ENCODE measurements at regions not wholly inside any gene's neighbourhood (a gene's known extent, or its start where the extent isn't known, plus 50 kb on each side); places are given as distances from the start of the nearest gene placed in this dataset.
A peak's percentile ranks its signal among the peaks of the same experiment; 100 is the strongest.

- Histone ChIP-seq H3K27me3 (ENCODE audit: low read length) (no peaks in the 10 kb centered on the region), H3K36me3 (ENCODE audit: insufficient read depth, low read length) (no peaks in the 10 kb centered on the region), H3K4me2 (ENCODE audit: low read depth, low read length, poor library complexity, severe bottlenecking) (no peak overlapping the region), H3K4me3 (ENCODE audit: low read length) (no peak overlapping the region), H3K9me2 (replicated peaks; ENCODE audit: insufficient read depth, low read length) (no peaks in the 10 kb centered on the region), H2AFZ (ENCODE audit: low read length) (no peak overlapping the region), H3K9me3 (ENCODE audit: low read length) (no peaks in the 10 kb centered on the region), H3K4me1 (ENCODE audit: low read length) (no peaks in the 10 kb centered on the region), H3K27ac (ENCODE audit: low read length) (no peak overlapping the region), H4K20me1 (ENCODE audit: insufficient read depth, low read depth, low read length) (no peaks in the 10 kb centered on the region), H3K79me2 (ENCODE audit: low read length) (no peaks in the 10 kb centered on the region), H3K9ac (ENCODE audit: low read length) (no peak overlapping the region)
- no peak for DNase-seq
Measured at GRCh38 chr6:149135809-149136208, 181.7 kb upstream of the TAB2 start.

- no peak overlapping the region for H3K27ac ChIP-seq (ENCODE audit: low read length)
- no peak overlapping the region for H3K4me3 ChIP-seq (ENCODE audit: low read length)
- no peaks in the 10 kb centered on the region for H3K4me1 ChIP-seq (ENCODE audit: low read length)
- no peak overlapping the region for H3K4me2 ChIP-seq (ENCODE audit: low read depth, low read length, poor library complexity, severe bottlenecking)
- no peaks in the 10 kb centered on the region for H3K79me2 ChIP-seq (ENCODE audit: low read length)
- H3K9me2 ChIP-seq (replicated peaks; ENCODE audit: insufficient read depth, low read length) = no peaks in the 10 kb centered on the region
- no peaks in the 10 kb centered on the region for H3K27me3 ChIP-seq (ENCODE audit: low read length)
- H4K20me1 ChIP-seq (ENCODE audit: insufficient read depth, low read depth, low read length) = no peaks in the 10 kb centered on the region
- no peaks in the 10 kb centered on the region for H3K36me3 ChIP-seq (ENCODE audit: insufficient read depth, low read length)
- H2AFZ ChIP-seq (ENCODE audit: low read length) = no peak overlapping the region
- DNase-seq = no peak
- H3K9me3 ChIP-seq (ENCODE audit: low read length) = no peaks in the 10 kb centered on the region
- H3K9ac ChIP-seq (ENCODE audit: low read length) = no peak overlapping the region
Measured at GRCh38 chr6:149136273-149136912, 181.1 kb upstream of the TAB2 start.

- no peaks in the 10 kb centered on the region for H3K4me1 ChIP-seq (ENCODE audit: low read length)
Measured at GRCh38 chr6:149136913-149137286, 180.6 kb upstream of the TAB2 start.

GRCh38 chr6:149137594-149137993 is 179.9 kb upstream of the TAB2 start:
- H3K79me2 ChIP-seq (ENCODE audit: low read length) = no peaks in the 10 kb centered on the region
- H3K4me3 ChIP-seq (ENCODE audit: low read length) = no peak overlapping the region
- no peaks in the 10 kb centered on the region for H3K9me2 ChIP-seq (replicated peaks; ENCODE audit: insufficient read depth, low read length)
- no peaks in the 10 kb centered on the region for H3K4me1 ChIP-seq (ENCODE audit: low read length)
- no peak overlapping the region for H3K9ac ChIP-seq (ENCODE audit: low read length)
- H3K9me3 ChIP-seq (ENCODE audit: low read length) = no peaks in the 10 kb centered on the region
- no peak for DNase-seq
- H3K27me3 ChIP-seq (ENCODE audit: low read length) = no peaks in the 10 kb centered on the region
- no peak overlapping the region for H2AFZ ChIP-seq (ENCODE audit: low read length)
- H3K36me3 ChIP-seq (ENCODE audit: insufficient read depth, low read length) = no peaks in the 10 kb centered on the region
- no peak overlapping the region for H3K4me2 ChIP-seq (ENCODE audit: low read depth, low read length, poor library complexity, severe bottlenecking)
- no peaks in the 10 kb centered on the region for H4K20me1 ChIP-seq (ENCODE audit: insufficient read depth, low read depth, low read length)
- H3K27ac ChIP-seq (ENCODE audit: low read length) = no peak overlapping the region

More at GRCh38 chr6:149136913-149137286, 180.6 kb upstream of the TAB2 start:
- no peak overlapping the region for H3K4me3 ChIP-seq (ENCODE audit: low read length)
- DNase-seq = no peak
- no peaks in the 10 kb centered on the region for H3K27me3 ChIP-seq (ENCODE audit: low read length)
- no peak overlapping the region for H3K4me2 ChIP-seq (ENCODE audit: low read depth, low read length, poor library complexity, severe bottlenecking)
- no peak overlapping the region for H2AFZ ChIP-seq (ENCODE audit: low read length)
- no peaks in the 10 kb centered on the region for H4K20me1 ChIP-seq (ENCODE audit: insufficient read depth, low read depth, low read length)
- no peak overlapping the region for H3K9ac ChIP-seq (ENCODE audit: low read length)
- H3K36me3 ChIP-seq (ENCODE audit: insufficient read depth, low read length) = no peaks in the 10 kb centered on the region
- H3K9me3 ChIP-seq (ENCODE audit: low read length) = no peaks in the 10 kb centered on the region
- H3K9me2 ChIP-seq (replicated peaks; ENCODE audit: insufficient read depth, low read length) = no peaks in the 10 kb centered on the region
- H3K27ac ChIP-seq (ENCODE audit: low read length) = no peak overlapping the region
- H3K79me2 ChIP-seq (ENCODE audit: low read length) = no peaks in the 10 kb centered on the region

GRCh38 chr6:149138089-149138488 is 179.4 kb upstream of the TAB2 start:
- H3K4me1 ChIP-seq (ENCODE audit: low read length) = no peaks in the 10 kb centered on the region
- no peaks in the 10 kb centered on the region for H3K9me3 ChIP-seq (ENCODE audit: low read length)
- H3K27ac ChIP-seq (ENCODE audit: low read length) = no peak overlapping the region
- no peak for DNase-seq
- no peak overlapping the region for H3K4me3 ChIP-seq (ENCODE audit: low read length)
- H3K9ac ChIP-seq (ENCODE audit: low read length) = no peak overlapping the region
- no peaks in the 10 kb centered on the region for H3K9me2 ChIP-seq (replicated peaks; ENCODE audit: insufficient read depth, low read length)
- no peak overlapping the region for H2AFZ ChIP-seq (ENCODE audit: low read length)
- no peaks in the 10 kb centered on the region for H3K27me3 ChIP-seq (ENCODE audit: low read length)
- no peaks in the 10 kb centered on the region for H4K20me1 ChIP-seq (ENCODE audit: insufficient read depth, low read depth, low read length)
- no peaks in the 10 kb centered on the region for H3K79me2 ChIP-seq (ENCODE audit: low read length)
- H3K4me2 ChIP-seq (ENCODE audit: low read depth, low read length, poor library complexity, severe bottlenecking) = no peak overlapping the region
- no peaks in the 10 kb centered on the region for H3K36me3 ChIP-seq (ENCODE audit: insufficient read depth, low read length)

- no peaks in the 10 kb centered on the region for H3K27me3 ChIP-seq (ENCODE audit: low read length)
- no peak overlapping the region for H2AFZ ChIP-seq (ENCODE audit: low read length)
- no peaks in the 10 kb centered on the region for H3K9me2 ChIP-seq (replicated peaks; ENCODE audit: insufficient read depth, low read length)
- no peak overlapping the region for H3K27ac ChIP-seq (ENCODE audit: low read length)
- H3K4me2 ChIP-seq (ENCODE audit: low read depth, low read length, poor library complexity, severe bottlenecking) = no peak overlapping the region
- H3K4me1 ChIP-seq (ENCODE audit: low read length) = no peaks in the 10 kb centered on the region
- no peak overlapping the region for H3K4me3 ChIP-seq (ENCODE audit: low read length)
- H4K20me1 ChIP-seq (ENCODE audit: insufficient read depth, low read depth, low read length) = no peaks in the 10 kb centered on the region
- no peaks in the 10 kb centered on the region for H3K79me2 ChIP-seq (ENCODE audit: low read length)
- no peaks in the 10 kb centered on the region for H3K9me3 ChIP-seq (ENCODE audit: low read length)
- DNase-seq = no peak
- no peaks in the 10 kb centered on the region for H3K36me3 ChIP-seq (ENCODE audit: insufficient read depth, low read length)
- no peak overlapping the region for H3K9ac ChIP-seq (ENCODE audit: low read length)
Measured at GRCh38 chr6:149138699-149139294, 178.7 kb upstream of the TAB2 start.

GRCh38 chr6:149139782-149140136 is 177.8 kb upstream of the TAB2 start:
- Histone ChIP-seq H3K36me3 (ENCODE audit: insufficient read depth, low read length) (no peaks in the 10 kb centered on the region), H3K9me3 (ENCODE audit: low read length) (no peaks in the 10 kb centered on the region), H3K27ac (ENCODE audit: low read length) (no peak overlapping the region), H3K79me2 (ENCODE audit: low read length) (no peaks in the 10 kb centered on the region), H3K27me3 (ENCODE audit: low read length) (no peaks in the 10 kb centered on the region), H3K4me2 (ENCODE audit: low read depth, low read length, poor library complexity, severe bottlenecking) (no peak overlapping the region), H3K9ac (ENCODE audit: low read length) (no peak overlapping the region), H3K9me2 (replicated peaks; ENCODE audit: insufficient read depth, low read length) (no peaks in the 10 kb centered on the region), H3K4me1 (ENCODE audit: low read length) (no peaks in the 10 kb centered on the region), H4K20me1 (ENCODE audit: insufficient read depth, low read depth, low read length) (no peaks in the 10 kb centered on the region), H3K4me3 (ENCODE audit: low read length) (no peak overlapping the region), H2AFZ (ENCODE audit: low read length) (0 out of 2 replicates have a peak overlapping the region, but pooled peaks have one; percentile 10)
- no peak for DNase-seq

- H3K36me3 ChIP-seq (ENCODE audit: insufficient read depth, low read length) = no peaks in the 10 kb centered on the region
- no peaks in the 10 kb centered on the region for H3K27me3 ChIP-seq (ENCODE audit: low read length)
- H3K4me2 ChIP-seq (ENCODE audit: low read depth, low read length, poor library complexity, severe bottlenecking) = no peak overlapping the region
- H2AFZ ChIP-seq (ENCODE audit: low read length) = 0 out of 2 replicates have a peak overlapping the region, but pooled peaks have one; percentile 10
- H3K79me2 ChIP-seq (ENCODE audit: low read length) = no peaks in the 10 kb centered on the region
- DNase-seq = no peak
- H4K20me1 ChIP-seq (ENCODE audit: insufficient read depth, low read depth, low read length) = no peaks in the 10 kb centered on the region
- no peaks in the 10 kb centered on the region for H3K9me3 ChIP-seq (ENCODE audit: low read length)
- H3K4me1 ChIP-seq (ENCODE audit: low read length) = no peaks in the 10 kb centered on the region
- no peak overlapping the region for H3K9ac ChIP-seq (ENCODE audit: low read length)
- no peaks in the 10 kb centered on the region for H3K9me2 ChIP-seq (replicated peaks; ENCODE audit: insufficient read depth, low read length)
- no peak overlapping the region for H3K27ac ChIP-seq (ENCODE audit: low read length)
- no peak overlapping the region for H3K4me3 ChIP-seq (ENCODE audit: low read length)
Measured at GRCh38 chr6:149140137-149140909, 177.2 kb upstream of the TAB2 start.

Data from Karpas-422 (cell line).